Suprapubic skin (tissue), 4 donors: ENCODE measurements at regions not wholly inside any gene's neighbourhood (a gene's known extent, or its start where the extent isn't known, plus 50 kb on each side); places are given as distances from the start of the nearest gene placed in this dataset.

Experiments used
- DNase-seq, 2 donors: peaks; one replicate each; pipeline ENCODE4 v3.0.0-alpha.2; 2019; ENCODE audit warnings: low spot score in 2 of 2
- H3K27ac ChIP-seq: fragments of 200-600 bp; sonication (generic); one replicate; pipeline ENCODE4 v1.5.1; 2019
- H3K27me3 ChIP-seq: fragments of 200-600 bp; sonication (generic); one replicate; pipeline ENCODE4 v1.5.1; 2019
- H3K36me3 ChIP-seq: fragments of 200-600 bp; sonication (generic); one replicate; pipeline ENCODE4 v1.5.1; 2019
- H3K4me1 ChIP-seq: fragments of 200-600 bp; sonication (generic); one replicate; pipeline ENCODE4 v1.5.1; 2019
- H3K4me3 ChIP-seq: fragments of 200-600 bp; sonication (generic); one replicate; pipeline ENCODE4 v1.5.1; 2019; ENCODE audit warnings: mild to moderate bottlenecking
- H3K9me3 ChIP-seq: fragments of 200-600 bp; sonication (generic); one replicate; pipeline ENCODE4 v1.5.1; 2019
- EP300 ChIP-seq: sonication (generic); formaldehyde crosslinking; IDR thresholded peaks from one replicate; pipeline ENCODE4 v1.6.1; 2017; ENCODE audit warnings: antibody characterized with exemption
- POLR2A ChIP-seq, 2 donors: fragments of 450-650 bp; IDR thresholded peaks; one replicate each; pipeline ENCODE4 v1.6.1; 2017; ENCODE audit warnings: antibody characterized with exemption in 2 of 2, mild to moderate bottlenecking in 2 of 2, moderate library complexity in 2 of 2
- POLR2AphosphoS5 ChIP-seq, 3 donors: sonication (generic); formaldehyde crosslinking; IDR thresholded peaks; one replicate each; pipeline ENCODE4 v1.6.1; 2017; ENCODE audit warnings: antibody characterized with exemption in 3 of 3
- WGBS: methylation state at CpG from one replicate; pipeline ENCODE4 v1.1.5; 2018; 5-methylcytosine and 5-hydroxymethylcytosine counted together
- TF ChIP-seq, protein P1 (sequence below), 2 donors: fragments of 200-600 bp in 1 of 2; fragments of 450-650 bp in 1 of 2; sonication (generic) in 1 of 2; IDR thresholded peaks; one replicate each; pipeline ENCODE4 v1.5.1; 2016 to 2019; ENCODE audit warnings: antibody characterized with exemption in 2 of 2, mild to moderate bottlenecking in 1 of 2, moderate library complexity in 1 of 2

DNA sequence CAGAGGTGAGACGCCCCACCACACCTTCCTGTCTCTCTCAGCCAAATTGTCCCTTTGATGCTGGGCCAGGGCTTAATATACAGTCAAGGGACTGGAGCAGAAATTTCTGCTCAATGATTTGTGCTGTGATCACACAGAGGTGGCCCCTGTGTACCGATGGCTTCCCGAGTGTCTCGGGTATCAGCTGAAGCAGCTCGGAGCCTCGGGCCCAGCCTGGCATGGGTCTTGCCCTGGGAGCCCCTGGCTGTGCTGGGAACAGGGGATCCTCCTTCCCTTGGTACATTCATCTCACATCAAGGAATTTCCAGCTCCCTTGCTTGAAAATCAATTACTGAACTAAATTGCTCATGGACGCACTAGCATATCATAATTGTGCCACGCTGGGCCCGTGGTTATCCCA, 148.8 kb upstream of the C1orf174 start:
- TF ChIP-seq, protein P1, sequence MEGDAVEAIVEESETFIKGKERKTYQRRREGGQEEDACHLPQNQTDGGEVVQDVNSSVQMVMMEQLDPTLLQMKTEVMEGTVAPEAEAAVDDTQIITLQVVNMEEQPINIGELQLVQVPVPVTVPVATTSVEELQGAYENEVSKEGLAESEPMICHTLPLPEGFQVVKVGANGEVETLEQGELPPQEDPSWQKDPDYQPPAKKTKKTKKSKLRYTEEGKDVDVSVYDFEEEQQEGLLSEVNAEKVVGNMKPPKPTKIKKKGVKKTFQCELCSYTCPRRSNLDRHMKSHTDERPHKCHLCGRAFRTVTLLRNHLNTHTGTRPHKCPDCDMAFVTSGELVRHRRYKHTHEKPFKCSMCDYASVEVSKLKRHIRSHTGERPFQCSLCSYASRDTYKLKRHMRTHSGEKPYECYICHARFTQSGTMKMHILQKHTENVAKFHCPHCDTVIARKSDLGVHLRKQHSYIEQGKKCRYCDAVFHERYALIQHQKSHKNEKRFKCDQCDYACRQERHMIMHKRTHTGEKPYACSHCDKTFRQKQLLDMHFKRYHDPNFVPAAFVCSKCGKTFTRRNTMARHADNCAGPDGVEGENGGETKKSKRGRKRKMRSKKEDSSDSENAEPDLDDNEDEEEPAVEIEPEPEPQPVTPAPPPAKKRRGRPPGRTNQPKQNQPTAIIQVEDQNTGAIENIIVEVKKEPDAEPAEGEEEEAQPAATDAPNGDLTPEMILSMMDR (IDR thresholded peaks at IDR 0.05) = no peak
- TF ChIP-seq POLR2A (IDR thresholded peaks at IDR 0.05) (no peak), POLR2AphosphoS5 (IDR thresholded peaks at IDR 0.05) (no peak), EP300 (no peak)
- Histone ChIP-seq H3K36me3 (no peaks in the 10 kb centered on the region), H3K4me3 (no peak overlapping the region), H3K27me3 (peaks cover 61% of the 10 kb centered on the region), H3K4me1 (no peaks in the 10 kb centered on the region), H3K9me3 (no peaks in the 10 kb centered on the region), H3K27ac (no peak overlapping the region)
- 57% methylated on average over 9 of the region's 9 CpGs for WGBS
- DNase-seq = no peak

DNA sequence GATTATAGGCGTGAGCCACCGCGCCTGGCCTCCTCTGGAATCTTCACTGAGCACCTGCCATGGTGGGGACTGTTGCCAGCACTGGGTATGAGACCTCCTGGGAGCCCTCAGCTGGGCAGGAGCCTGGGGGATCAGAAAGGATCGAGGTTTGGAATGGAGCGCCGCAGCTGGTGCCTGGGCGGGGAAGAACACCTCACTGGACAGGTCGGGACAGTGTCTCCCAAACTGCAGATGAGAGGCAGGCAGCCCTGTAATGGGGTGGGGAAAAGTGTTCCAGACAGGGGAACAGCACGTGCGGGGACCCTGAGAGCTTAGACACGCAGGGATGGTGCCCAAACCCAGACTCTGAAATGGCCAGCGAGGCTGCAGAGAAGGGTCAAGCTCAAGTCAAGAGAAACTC, 150.9 kb upstream of the C1orf174 start:
- no peaks in the 10 kb centered on the region for H3K9me3 ChIP-seq
- H3K36me3 ChIP-seq = no peaks in the 10 kb centered on the region
- no peak for DNase-seq
- peaks cover 71% of the 10 kb centered on the region for H3K27me3 ChIP-seq
- no peak overlapping the region for H3K27ac ChIP-seq
- H3K4me1 ChIP-seq = no peaks in the 10 kb centered on the region
- WGBS = 69% methylated on average over 12 of the region's 12 CpGs
- TF ChIP-seq, protein P1 (IDR thresholded peaks at IDR 0.05) = no peak
- no peak for TF ChIP-seq EP300
- TF ChIP-seq POLR2AphosphoS5 (IDR thresholded peaks at IDR 0.05) = no peak
- no peak for TF ChIP-seq POLR2A (IDR thresholded peaks at IDR 0.05)
- no peak overlapping the region for H3K4me3 ChIP-seq

DNA sequence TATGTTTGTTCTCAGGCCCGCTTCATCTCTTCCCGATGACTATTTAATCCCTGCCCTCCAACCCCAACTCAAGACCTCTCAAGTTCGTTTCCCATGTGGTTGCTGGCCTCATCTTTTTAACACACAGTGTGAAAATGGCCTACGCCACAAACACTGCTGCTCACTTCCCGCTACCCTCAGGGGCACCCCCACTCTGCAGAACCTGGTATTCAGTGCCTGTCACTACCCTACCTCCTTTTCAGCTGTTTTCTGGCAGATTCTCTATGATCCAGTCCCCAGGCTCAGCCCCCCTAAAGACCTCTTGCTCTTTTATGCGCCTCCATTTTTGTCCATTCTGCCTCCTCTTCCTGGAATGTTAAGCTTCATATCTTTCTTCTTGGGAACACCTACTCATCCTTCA, 152.6 kb upstream of the C1orf174 start:
- H3K4me3 ChIP-seq = no peak overlapping the region
- H3K27ac ChIP-seq = no peak overlapping the region
- peaks cover 58% of the 10 kb centered on the region for H3K27me3 ChIP-seq
- H3K36me3 ChIP-seq = no peaks in the 10 kb centered on the region
- no peaks in the 10 kb centered on the region for H3K4me1 ChIP-seq
- TF ChIP-seq, protein P1 (IDR thresholded peaks at IDR 0.05) = no peak
- TF ChIP-seq POLR2A (IDR thresholded peaks at IDR 0.05) (no peak), EP300 (no peak), POLR2AphosphoS5 (IDR thresholded peaks at IDR 0.05) (no peak)
- DNase-seq = no peak
- WGBS = 85% methylated on average over 6 of the region's 6 CpGs
- H3K9me3 ChIP-seq = no peaks in the 10 kb centered on the region

DNA sequence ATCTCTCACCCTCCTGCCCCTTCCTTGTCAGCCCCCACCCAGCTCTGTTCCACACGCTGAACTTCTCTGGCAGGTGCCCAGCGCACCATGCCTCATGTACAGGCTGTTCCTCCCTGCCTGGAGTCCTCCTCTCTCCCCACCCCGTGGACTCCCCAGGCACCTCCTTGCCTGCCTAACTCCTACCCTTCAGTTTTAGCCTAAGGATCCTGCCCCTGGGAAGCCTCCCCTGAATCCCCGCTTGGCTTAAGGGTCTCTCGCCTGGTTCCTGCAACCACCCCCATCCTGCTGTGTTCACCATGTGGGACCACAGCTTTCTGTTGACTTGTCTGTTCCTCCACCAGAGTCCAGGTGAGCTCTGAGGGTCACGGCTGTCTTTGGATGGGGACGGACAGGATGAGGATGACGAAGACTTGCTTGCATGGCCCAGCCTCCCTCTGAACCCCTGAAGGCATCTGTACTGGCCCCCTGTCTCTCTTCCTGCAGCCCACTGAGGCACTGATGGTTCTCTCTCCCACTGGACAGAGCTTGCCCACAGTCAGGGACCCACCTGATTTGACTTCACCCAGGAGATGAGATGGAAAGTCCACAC, 153.2 kb upstream of the C1orf174 start:
- no peaks in the 10 kb centered on the region for H3K9me3 ChIP-seq
- H3K4me3 ChIP-seq = no peak overlapping the region
- WGBS = 89% methylated on average over 8 of the region's 8 CpGs
- DNase-seq = no peak
- no peak overlapping the region for H3K27ac ChIP-seq
- peaks cover 52% of the 10 kb centered on the region for H3K27me3 ChIP-seq
- no peak for TF ChIP-seq POLR2A (IDR thresholded peaks at IDR 0.05)
- TF ChIP-seq, protein P1 (IDR thresholded peaks at IDR 0.05) = no peak
- TF ChIP-seq EP300 = no peak
- no peak for TF ChIP-seq POLR2AphosphoS5 (IDR thresholded peaks at IDR 0.05)
- no peaks in the 10 kb centered on the region for H3K4me1 ChIP-seq
- no peaks in the 10 kb centered on the region for H3K36me3 ChIP-seq

DNA sequence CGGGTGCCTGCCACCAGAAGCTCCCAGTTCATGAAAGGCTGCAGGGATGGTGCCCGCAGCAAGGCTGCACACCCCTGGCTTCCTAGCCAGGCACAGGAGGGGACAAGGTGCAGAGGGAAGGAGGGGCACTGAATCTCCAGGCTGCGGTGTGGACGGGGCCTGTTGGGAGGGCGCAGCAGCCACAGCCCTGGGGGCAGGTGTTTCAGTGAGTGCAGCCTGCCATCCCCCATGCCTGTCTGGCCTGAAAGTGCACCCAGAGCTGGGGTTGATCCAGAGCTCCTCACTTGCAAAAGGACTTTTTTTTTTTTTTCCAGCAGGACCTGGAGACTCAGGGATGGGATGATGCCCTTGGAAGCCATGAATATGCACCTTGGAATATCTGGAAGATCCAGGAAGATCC, 153.7 kb upstream of the C1orf174 start:
- 92% methylated on average over 2 of the region's 5 CpGs for WGBS
- Histone ChIP-seq H3K27me3 (peaks cover 48% of the 10 kb centered on the region), H3K4me3 (no peak overlapping the region), H3K9me3 (no peaks in the 10 kb centered on the region), H3K36me3 (no peaks in the 10 kb centered on the region), H3K27ac (no peak overlapping the region), H3K4me1 (no peaks in the 10 kb centered on the region)
- no peak for TF ChIP-seq EP300
- TF ChIP-seq POLR2AphosphoS5 (IDR thresholded peaks at IDR 0.05) = no peak
- no peak for TF ChIP-seq POLR2A (IDR thresholded peaks at IDR 0.05)
- TF ChIP-seq, protein P1 (IDR thresholded peaks at IDR 0.05) = no peak
- no peak for DNase-seq
